CD4-positive, alpha-beta T cell treated with Interleukin-2 at 100 ng/mL for 4 hours (primary cell): ENCODE measurements at regions not wholly inside any gene's neighbourhood (a gene's known extent, or its start where the extent isn't known, plus 50 kb on each side); places are given as distances from the start of the nearest gene placed in this dataset.

Source experiments
- DNase-seq: peaks from one replicate; pipeline ENCODE4 v3.0.0-alpha.2; 2020; ENCODE audit warnings: low spot score

DNA sequence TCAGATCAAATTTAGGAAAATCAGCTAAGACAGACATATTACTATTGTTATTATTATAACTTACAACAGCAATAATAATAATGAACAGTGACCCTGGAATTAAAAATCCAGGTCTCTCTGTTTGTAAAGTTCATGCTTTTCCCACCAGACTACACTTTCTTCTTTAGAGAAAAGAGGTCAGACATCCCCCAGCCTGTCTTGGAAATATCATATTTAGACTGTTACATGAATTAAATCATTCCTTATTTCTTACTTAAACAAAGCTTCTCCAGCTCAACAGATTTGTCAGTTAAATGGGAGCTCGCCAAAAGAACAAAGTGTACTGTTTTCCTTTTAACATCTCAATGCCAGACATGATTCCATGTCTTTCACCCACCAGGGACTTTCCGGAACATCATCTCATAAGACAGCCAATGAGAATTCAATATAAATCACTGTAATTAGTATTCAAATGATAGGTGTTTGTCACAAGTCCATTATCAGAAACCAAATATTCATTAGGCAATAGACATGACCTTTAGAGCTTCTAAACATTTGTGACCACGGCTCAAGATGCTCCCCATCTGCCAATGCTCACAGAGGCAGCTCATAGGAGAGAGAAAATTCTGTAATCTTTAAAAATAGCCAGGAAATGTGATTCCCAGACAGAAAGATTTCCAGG, 351.9 kb downstream of the ENC1 start:
- no peak for DNase-seq

GRCh38 chr5:74288038-74288437, 352.5 kb downstream of the ENC1 start:
- no peak for DNase-seq

- no peak for DNase-seq
These were observed 353.5 kb downstream of the ENC1 start for GRCh38 chr5:74286734-74287695.

DNA sequence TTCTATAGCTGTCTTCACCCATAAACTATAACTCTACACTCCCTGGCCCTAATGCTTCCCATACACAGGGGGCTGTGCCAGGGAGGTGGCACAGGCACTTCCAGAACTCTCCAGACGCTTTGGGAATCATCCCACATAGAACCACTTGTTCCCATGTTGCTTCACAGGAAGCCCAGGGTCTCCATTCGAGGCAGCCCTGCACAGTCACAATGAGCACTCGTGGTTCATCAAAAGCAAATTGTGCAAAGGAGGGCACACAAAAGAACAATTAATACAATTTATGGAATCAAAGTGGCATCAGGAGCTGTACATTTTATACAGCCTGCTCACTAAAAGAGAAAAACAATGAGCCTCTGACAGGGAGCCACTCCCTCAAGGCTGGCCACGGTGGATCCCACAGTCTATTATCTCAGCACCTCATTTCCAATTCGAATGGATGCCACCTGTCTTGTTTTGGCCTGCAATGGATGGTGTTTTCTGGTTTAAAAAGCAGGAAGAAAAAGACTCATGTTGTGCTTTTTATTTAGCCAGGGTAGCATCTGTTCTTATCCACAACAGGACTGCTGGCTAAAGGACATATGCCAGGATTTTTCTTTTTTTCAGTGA, 354.8 kb downstream of the ENC1 start:
- no peak for DNase-seq

DNA sequence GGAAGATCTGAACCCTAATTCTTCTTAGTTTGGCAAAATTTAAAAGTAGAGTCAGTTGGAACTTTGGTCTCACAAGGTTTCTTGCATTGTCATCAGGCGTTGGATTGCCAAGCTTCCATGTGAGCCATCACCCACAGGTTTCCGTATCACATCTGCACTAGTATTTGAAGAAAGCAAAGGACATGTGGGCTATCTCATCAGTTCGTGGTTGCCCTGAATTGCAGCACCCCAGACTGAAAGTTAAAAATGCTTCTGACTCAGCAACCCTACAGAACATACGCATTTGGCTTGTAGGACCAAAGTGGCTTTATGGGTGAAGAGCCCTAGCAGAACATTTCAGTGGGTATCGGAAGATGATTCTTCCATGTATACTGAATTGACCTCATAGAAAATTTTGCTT, 358.0 kb downstream of the ENC1 start:
- no peak for DNase-seq

- no peak for DNase-seq
These were observed 359.4 kb downstream of the ENC1 start for GRCh38 chr5:74281166-74281565.

GRCh38 chr5:74280306-74280705, 360.2 kb downstream of the ENC1 start:
- DNase-seq, result no peak

GRCh38 chr5:74279244-74279643, 361.3 kb downstream of the ENC1 start:
- DNase-seq, result no peak

DNA sequence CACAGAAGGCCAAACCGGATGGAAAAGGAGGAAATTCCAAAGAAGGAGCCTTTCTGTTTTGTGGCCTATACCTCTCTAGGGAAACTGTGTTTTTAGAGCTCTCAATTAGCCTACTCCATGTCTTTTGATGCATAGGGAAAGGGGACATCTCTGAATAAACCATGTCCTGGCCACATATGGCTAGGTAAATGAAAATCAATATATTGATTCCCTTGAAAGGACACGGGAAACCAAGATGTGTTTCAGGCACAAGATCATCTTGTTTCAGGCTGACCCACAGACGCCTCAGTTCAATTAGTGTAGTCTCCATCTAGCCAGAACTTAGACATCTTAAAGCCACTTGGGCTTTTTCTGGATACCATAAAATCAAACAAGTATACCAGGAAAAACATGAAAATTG, 363.1 kb downstream of the ENC1 start:
- DNase-seq, result no peak

DNA sequence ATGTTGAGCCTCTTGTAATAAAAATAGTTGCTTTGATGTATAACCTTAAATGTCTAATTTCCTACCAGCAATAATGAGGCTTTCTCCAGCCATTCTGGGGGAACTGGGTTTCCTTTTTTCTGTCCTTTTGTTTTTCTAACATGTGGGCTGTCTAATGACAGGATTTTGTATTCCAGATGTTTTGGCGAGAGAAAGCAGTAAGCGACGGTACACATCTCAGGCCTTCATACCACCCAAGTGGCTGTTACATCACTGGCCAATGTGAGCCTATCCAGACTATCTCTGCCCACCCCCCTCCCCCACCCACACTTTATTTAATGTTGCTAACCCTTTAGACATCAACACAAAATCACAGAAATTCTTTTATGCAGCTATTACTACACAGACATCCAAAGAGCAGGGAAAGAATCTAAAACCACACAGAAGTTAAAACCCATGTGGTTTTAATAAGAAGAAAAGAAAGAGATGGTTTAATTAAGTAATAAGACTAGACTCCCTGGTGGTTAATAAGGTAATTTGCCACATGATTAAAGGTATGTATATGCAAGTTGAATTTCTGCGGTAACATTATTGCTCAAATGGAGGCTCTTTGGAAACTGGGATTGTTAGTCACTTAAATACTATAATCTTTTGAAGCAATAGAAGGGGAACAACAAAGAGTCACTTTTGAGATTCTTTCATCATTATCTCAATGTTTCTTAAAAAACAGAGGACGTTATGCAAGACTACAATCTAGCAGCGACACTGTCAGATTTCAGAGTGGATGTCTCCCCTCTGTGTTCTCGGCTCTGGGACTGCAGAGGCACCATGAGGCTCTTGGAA, 365.1 kb downstream of the ENC1 start:
- DNase-seq, result no peak

DNA sequence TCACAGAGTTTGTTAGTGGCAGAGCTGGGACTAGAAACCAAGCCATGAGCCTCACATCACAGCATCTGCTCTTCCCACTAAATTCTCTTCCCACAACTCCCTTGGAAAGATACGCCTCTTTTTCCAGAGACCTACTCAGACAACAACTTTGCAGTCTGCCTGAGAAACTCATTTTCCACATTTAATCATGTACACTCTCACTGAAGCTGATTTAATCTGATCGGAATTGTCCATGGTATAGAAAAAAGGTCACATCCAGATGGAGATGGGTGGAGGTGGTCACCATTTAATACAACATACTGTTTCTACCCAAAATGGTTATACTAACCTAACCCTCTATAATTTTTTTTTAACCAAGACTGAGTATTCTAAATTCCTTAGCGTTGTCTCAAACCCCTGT, 366.2 kb downstream of the ENC1 start:
- DNase-seq, result no peak

DNA sequence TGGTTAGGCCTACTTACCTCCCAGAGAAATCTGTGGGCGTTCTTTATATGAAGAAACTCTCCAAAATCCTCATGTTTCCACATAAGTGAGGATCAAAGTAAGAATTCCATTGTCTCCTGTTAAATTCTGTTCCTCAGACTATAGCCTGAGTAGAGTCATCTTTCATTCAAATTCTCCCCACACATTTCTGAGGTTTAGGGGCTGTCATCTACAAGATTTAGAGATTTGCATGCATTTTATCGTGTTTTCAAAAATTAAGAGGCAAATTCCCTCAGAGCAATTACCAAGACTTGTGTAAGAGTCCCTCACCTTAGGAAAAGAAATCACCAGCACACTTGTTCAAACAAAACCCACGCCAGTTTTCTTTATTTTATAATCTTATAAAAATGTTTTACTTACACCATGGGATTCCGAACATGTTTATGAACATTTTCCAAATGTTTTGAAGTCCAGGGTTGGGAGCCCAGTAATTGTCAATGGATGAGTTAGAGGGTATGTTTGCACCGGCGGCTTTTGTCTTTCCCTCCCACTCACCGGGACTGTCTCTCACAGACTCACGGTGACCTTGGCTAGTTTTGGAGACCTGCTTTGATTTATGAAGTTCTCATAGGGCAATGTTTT, 367.6 kb downstream of the ENC1 start:
- DNase-seq, result no peak

- no peak for DNase-seq
These were observed 368.3 kb downstream of the ENC1 start for GRCh38 chr5:74272024-74272775.

DNA sequence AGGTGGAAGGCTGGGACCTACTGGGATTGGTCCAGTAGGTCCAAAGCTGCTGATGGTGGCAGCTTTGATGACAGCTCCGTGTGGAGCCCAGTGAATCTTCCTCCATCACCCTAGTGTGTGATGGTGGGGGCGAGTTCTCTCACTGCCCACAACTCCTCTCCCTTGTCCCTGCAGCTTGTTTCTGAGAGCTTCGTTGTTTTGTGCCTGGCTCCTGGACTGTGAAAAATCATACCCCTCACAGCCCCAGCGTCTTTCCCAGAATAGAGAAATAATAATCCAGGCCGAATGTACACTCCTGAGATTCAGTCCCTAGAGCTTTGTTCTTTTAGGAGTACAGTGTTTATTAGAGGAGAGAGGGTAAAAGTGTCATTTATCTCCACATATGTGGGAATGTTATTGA, 372.2 kb downstream of the ENC1 start:
- no peak for DNase-seq

GRCh38 chr5:74266836-74267235, 373.7 kb downstream of the ENC1 start:
- no peak for DNase-seq

- DNase-seq, result no peak
These were observed 374.4 kb downstream of the ENC1 start for GRCh38 chr5:74266132-74266531.

DNA sequence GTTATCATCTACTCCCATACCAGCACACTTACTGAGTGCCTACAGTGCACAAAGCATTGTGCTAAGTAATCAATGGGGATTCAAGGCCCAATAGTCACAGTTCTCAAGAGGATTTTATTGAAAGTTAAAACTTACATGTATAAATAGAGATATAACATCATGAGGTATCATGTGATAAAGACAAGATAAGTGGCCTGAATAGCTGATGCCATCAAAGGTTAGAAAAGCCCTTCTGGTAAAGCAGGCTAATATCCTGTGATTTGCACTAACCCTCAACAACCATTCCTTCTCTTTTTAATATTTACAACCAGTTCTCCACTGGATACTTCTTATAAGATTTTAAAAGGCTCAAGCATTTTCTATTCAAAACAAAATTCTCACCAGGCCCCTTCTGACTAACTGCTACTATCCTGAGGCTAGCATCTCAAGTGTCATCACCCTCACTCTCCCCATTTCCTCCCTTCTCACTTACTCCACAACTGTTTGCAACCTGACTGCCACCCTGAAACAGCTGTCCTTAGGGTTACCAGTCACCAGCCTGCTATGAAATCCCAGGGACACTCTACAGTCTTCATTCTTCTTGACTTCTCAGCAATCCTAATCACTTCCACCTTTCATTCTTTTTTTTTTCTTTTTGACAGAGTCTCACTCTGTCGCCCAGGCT, 377.9 kb downstream of the ENC1 start:
- no peak for DNase-seq

DNA sequence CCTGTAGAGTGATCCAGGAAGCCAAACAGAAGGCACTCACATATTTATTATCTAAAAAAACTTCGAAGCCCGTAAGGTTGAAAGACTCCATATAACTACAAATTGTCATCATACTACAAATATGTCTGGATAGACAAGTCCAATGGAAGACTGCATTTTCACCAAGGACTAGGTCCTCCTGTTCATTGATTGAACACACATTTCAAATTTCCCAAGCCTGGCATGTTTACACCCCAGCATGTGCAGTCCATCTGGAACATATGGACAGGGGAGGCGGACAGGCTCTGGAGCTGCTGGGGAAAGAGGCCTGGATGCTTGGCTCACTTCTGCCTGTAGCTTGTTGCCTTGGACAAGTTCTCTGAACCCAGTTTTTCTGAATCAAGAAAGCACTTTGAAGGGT, 378.7 kb downstream of the ENC1 start:
- no peak for DNase-seq

DNA sequence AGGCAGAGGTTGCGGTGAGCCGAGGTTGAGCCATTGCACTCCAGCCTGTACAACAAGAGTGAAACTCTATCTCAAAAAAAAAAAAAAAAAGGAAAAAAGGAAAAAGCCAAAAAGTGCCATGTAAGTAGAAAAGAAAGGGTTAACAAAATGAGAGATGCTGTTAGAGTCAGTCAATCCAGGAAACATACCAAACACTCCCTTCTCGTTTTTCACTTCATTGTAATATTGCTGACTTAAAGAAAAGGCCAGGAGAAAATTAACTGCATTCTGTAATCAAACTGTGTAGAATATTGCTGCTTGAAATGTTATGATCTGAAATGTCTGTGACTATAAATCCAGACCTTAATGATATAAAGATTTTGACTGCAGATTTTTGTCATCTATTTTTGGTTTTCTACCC, 379.1 kb downstream of the ENC1 start:
- no peak for DNase-seq

- no peak for DNase-seq
These were observed 381.0 kb downstream of the ENC1 start for GRCh38 chr5:74259572-74259971.

DNA sequence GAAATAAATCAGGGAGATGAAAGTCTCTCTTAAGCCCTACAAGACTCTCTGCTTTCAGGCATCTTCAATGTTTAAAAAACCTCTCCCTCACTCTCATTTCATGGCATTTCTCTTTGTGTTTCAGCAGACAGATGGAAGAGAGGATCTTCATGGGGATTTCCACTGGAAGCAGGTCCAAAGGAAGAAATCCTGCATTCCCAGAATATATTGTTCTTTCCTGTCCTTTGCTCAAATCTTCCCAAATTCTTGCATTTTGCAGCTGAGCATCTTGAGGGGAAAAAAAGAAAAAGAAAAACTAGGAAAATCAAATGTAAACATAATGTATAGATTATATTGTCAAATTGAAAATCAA, 382.2 kb downstream of the ENC1 start:
- DNase-seq, result no peak
